CD4-positive, CD25-positive, alpha-beta regulatory T cell (primary cell): ENCODE measurements at regions not wholly inside any gene's neighbourhood (a gene's known extent, or its start where the extent isn't known, plus 50 kb on each side); places are given as distances from the start of the nearest gene placed in this dataset.

Experiments used
- ATAC-seq, 2 donors: fragments of 150-1000 bp; cut with Tn5 transposase; one replicate each; pipeline ENCODE4 v1.10.0; 2021; ENCODE audit warnings: low read depth in 2 of 2, moderate number of reproducible peaks in 2 of 2, moderate library complexity in 1 of 2
- DNase-seq, 3 donors: peaks; one replicate each; pipeline versions ENCODE4 v3.0.0 to v3.0.0-alpha.2; 2012 to 2022; ENCODE audit warnings: mixed read lengths in 1 of 3
- H3K27ac ChIP-seq: one replicate; pipeline ENCODE4 v1.7.0; 2013; ENCODE audit warnings: mild to moderate bottlenecking, low read length; ENCODE audit not compliant: insufficient read depth, poor library complexity, severe bottlenecking
- H3K27me3 ChIP-seq: one replicate; pipeline ENCODE4 v1.7.0; 2013; ENCODE audit warnings: low read length; ENCODE audit not compliant: control insufficient read depth, insufficient read depth
- H3K36me3 ChIP-seq: one replicate; pipeline ENCODE4 v1.7.0; 2013; ENCODE audit warnings: mild to moderate bottlenecking, low read length, moderate library complexity; ENCODE audit not compliant: control insufficient read depth, insufficient read depth
- H3K4me1 ChIP-seq: 2 replicates; pipeline ENCODE4 v1.7.0; 2013; ENCODE audit warnings: mild to moderate bottlenecking, low read length; ENCODE audit not compliant: insufficient read depth, control insufficient read depth, poor library complexity, severe bottlenecking
- H3K4me3 ChIP-seq: one replicate; pipeline ENCODE4 v1.7.0; 2013; ENCODE audit warnings: low read depth, mild to moderate bottlenecking, low read length, moderate library complexity
- H3K9me3 ChIP-seq, 2 experiments: 1 replicate in 1 of 2; 2 replicates in 1 of 2; pipeline ENCODE4 v1.7.0; 2013; ENCODE audit warnings: low read length in 2 of 2, mild to moderate bottlenecking in 1 of 2, moderate library complexity in 1 of 2; ENCODE audit not compliant: control insufficient read depth in 2 of 2
- H3K27ac Mint-ChIP-seq, 3 donors: one replicate each; pipeline ENCODE4 v1.8.0; 2020 to 2022; ENCODE audit warnings: mild to moderate bottlenecking in 3 of 3, mixed read lengths in 3 of 3, moderate library complexity in 2 of 3
- H3K27me3 Mint-ChIP-seq: one replicate; pipeline ENCODE4 v1.8.0; 2022; ENCODE audit warnings: mild to moderate bottlenecking, mixed read lengths
- H3K36me3 Mint-ChIP-seq: one replicate; pipeline ENCODE4 v1.8.0; 2020; ENCODE audit warnings: mixed read lengths
- H3K4me1 Mint-ChIP-seq, 4 donors: one replicate each; pipeline ENCODE4 v1.8.0; 2020 to 2022; ENCODE audit warnings: mixed read lengths in 4 of 4, mild to moderate bottlenecking in 1 of 4
- H3K4me3 Mint-ChIP-seq, 4 donors: one replicate each; pipeline ENCODE4 v1.8.0; 2020 to 2022; ENCODE audit warnings: mild to moderate bottlenecking in 4 of 4, mixed read lengths in 4 of 4, moderate library complexity in 3 of 4
- H3K9me3 Mint-ChIP-seq, 7 donors: one replicate each; pipeline ENCODE4 v1.8.0; 2020 to 2022; ENCODE audit warnings: mixed read lengths in 7 of 7, mild to moderate bottlenecking in 3 of 7, moderate library complexity in 2 of 7

DNA sequence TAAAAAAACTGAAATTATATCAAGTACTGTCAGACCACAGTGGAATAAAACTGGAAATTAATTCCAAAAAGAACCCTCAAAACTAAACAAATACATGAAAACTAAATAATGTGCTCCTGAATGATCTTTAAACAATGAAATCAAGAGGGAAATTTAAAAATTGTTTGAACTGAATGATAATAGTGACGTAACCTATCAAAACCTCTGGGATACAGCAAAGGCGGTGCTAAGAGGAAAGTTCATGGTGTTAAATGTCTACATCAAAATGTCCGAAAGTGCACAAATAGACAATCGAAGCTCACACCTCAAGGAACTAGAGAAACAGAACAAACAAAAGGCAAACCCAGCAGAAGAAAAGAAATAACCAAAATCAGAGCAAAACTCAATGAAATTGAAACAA, 70.8 kb upstream of the TUBA3C start:
- Histone ChIP-seq H3K36me3 (no peaks in the 10 kb centered on the region), H3K27ac (no peak overlapping the region), H3K27me3 (no peaks in the 10 kb centered on the region), H3K4me1 (no peaks in the 10 kb centered on the region), H3K4me3 (no peak overlapping the region), H3K9me3 (no peaks in the 10 kb centered on the region)
- Mint-ChIP-seq H3K4me3 (no peak overlapping the region), H3K36me3 (no peaks in the 10 kb centered on the region), H3K27ac (peak overlapping the region in 1 of 3 donors; percentile 72), H3K4me1 (no peaks in the 10 kb centered on the region), H3K9me3 (peaks cover 2 to 18% (median 9%) of the 10 kb centered on the region in 7 donors), H3K27me3 (no peaks in the 10 kb centered on the region)
- ATAC-seq (no peak), DNase-seq (no peak)

DNA sequence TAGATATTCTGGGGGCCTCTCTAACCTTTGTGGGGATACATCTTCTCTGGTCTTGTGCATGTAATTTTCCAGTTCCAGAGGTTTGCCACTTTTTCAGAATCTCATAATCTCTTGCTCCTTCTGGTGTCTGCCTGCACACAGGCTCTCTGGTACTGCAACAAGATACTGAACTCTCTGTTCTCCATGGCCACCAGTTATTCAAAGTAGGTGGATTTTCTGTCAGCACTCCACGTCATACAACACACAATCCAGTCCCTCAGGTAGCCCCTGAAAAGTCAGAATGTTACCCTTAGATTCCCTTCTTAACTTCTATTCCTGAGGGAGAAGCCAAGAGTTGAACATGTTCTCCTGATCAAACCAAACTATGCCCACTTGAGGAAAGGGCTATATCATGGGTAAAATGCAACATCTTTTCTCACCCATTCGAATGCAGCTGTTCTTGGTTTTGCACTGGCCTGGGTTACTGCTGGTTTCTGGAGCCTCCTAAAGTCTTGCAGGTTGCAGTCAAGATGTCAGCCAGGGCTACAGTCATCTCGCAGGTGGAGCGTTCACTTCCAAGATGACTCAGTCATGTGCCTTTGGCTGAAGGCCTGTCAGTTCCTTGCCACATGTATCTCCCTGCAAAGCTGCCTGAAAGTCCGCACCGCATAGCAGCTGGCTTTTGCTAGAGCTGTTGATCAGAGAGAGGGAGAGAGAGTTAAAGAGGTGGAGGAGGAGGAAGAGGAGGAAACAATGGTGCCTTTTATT, 57.7 kb upstream of the TUBA3C start:
- Mint-ChIP-seq H3K27ac (no peak overlapping the region), H3K9me3 (peaks cover 0 to 2% (median 0%) of the 10 kb centered on the region in 7 donors), H3K36me3 (no peaks in the 10 kb centered on the region), H3K4me3 (no peak overlapping the region), H3K27me3 (no peaks in the 10 kb centered on the region), H3K4me1 (no peaks in the 10 kb centered on the region)
- ATAC-seq, result no peak
- no peak overlapping the region for H3K27ac ChIP-seq
- no peak for DNase-seq
- H3K4me1 ChIP-seq, result no peaks in the 10 kb centered on the region
- H3K27me3 ChIP-seq, result no peaks in the 10 kb centered on the region
- no peaks in the 10 kb centered on the region for H3K36me3 ChIP-seq
- no peak overlapping the region for H3K4me3 ChIP-seq
- no peaks in the 10 kb centered on the region for H3K9me3 ChIP-seq
